ENCODE measurements at regions not wholly inside any gene's neighbourhood (a gene's known extent, or its start where the extent isn't known, plus 50 kb on each side); places are given as distances from the start of the nearest gene placed in this dataset.

DNA sequence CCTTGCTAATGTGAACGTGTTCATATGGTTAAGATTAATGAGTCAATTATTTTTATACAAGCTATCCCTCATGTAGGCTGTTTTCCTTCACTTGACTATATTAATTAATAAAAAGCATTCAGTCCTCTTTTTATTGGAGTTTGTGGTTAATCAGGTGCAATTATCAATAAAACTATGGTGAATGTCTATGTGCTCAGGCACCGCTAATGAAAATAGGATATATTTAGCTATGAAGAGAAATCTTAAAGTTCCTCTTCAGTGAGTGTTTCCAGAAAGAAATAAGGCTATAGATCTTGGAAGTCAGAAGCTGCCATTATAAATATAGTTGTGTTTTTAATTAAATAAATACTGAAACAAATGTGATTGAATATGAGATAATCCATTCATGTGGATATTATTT is 422.1 kb downstream of the DMAC1 start:
- no peak overlapping the region for H3K27ac ChIP-seq (ENCODE audit: extremely low read depth, low read depth, low read length)
- no peaks in the 10 kb centered on the region for H3K36me3 ChIP-seq (ENCODE audit: control insufficient read depth in 2 of 2, insufficient read depth in 1 of 2, low read length in 2 of 2)
- no peaks in the 10 kb centered on the region for H3K4me1 ChIP-seq (ENCODE audit: control insufficient read depth, insufficient read depth, low read length)
- H3K9me3 ChIP-seq (ENCODE audit: control insufficient read depth, insufficient read depth, low read depth, low read length): no peaks in the 10 kb centered on the region
- ChIA-PET CTCF (interaction anchor here (0.9 kb wide), 1 partner anchor 24 kb away, joined by 3 read pairs; no protein-coding TSS in a partner anchor), POLR2A (no interaction called here)
- H3K4me3 ChIP-seq (ENCODE audit: low read depth, low read length): no peak overlapping the region
- TF ChIP-seq ZNF19 (tag by site-specific recombination; IDR thresholded peaks at IDR 0.05; ENCODE audit: low read depth): no peak
- no peak for TF ChIP-seq ZBTB7A (tag by site-specific recombination; IDR thresholded peaks at IDR 0.05; ENCODE audit: low read depth)
- no peak for TF ChIP-seq ZNF184 (tag by site-specific recombination; IDR thresholded peaks at IDR 0.05)
- no peak for TF ChIP-seq SCRT2 (tag by site-specific recombination; IDR thresholded peaks at IDR 0.05)
- no peak for TF ChIP-seq ZFHX2 (tag by site-specific recombination; conservative IDR thresholded peaks at IDR 0.05)
- TF ChIP-seq SP7 (tag by site-specific recombination; IDR thresholded peaks at IDR 0.05): no peak
- no peak for TF ChIP-seq ZNF426 (tag by site-specific recombination; IDR thresholded peaks at IDR 0.05)
- no peak for TF ChIP-seq TRIM28 (IDR thresholded peaks at IDR 0.05; ENCODE audit: borderline replicate concordance, low read length)
- no peak for TF ChIP-seq ZEB2 (tag by site-specific recombination; IDR thresholded peaks at IDR 0.05)
- TF ChIP-seq ZNF174 (tag by site-specific recombination; IDR thresholded peaks at IDR 0.05): no peak
- no peak for TF ChIP-seq RBAK (tag by site-specific recombination; IDR thresholded peaks at IDR 0.05)

DNA sequence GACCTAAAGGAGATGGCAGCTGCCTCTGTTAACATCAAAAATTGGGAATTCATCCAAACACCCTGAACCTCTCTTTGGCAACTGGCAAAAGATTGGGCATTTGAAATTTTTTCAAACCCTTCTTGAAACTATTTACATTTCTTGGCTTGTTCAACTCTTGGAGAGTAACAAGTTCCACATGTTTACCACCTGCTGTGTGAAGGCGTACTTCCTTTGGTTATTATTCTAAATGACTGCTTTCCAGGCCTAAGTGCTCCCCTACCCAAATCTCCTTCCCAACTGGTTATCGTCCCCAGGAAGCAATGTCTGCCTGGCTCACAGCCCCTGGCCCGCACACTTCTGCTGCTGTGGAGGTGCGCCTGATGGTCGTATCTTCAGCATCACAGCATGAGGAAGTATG is 422.7 kb downstream of the DMAC1 start:
- TF ChIP-seq ZNF391 (tag by site-specific recombination; IDR thresholded peaks at IDR 0.05; ENCODE audit: borderline replicate concordance, low read depth): no peak
- TF ChIP-seq, protein P1, sequence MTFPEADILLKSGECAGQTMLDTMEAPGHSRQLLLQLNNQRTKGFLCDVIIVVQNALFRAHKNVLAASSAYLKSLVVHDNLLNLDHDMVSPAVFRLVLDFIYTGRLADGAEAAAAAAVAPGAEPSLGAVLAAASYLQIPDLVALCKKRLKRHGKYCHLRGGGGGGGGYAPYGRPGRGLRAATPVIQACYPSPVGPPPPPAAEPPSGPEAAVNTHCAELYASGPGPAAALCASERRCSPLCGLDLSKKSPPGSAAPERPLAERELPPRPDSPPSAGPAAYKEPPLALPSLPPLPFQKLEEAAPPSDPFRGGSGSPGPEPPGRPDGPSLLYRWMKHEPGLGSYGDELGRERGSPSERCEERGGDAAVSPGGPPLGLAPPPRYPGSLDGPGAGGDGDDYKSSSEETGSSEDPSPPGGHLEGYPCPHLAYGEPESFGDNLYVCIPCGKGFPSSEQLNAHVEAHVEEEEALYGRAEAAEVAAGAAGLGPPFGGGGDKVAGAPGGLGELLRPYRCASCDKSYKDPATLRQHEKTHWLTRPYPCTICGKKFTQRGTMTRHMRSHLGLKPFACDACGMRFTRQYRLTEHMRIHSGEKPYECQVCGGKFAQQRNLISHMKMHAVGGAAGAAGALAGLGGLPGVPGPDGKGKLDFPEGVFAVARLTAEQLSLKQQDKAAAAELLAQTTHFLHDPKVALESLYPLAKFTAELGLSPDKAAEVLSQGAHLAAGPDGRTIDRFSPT (tag by site-specific recombination; IDR thresholded peaks at IDR 0.05): no peak
- TF ChIP-seq ZNF48 (tag by site-specific recombination; IDR thresholded peaks at IDR 0.05): no peak
- TF ChIP-seq ZNF311 (tag by site-specific recombination; IDR thresholded peaks at IDR 0.05; ENCODE audit: borderline replicate concordance): no peak
- no peak for TF ChIP-seq GLIS2 (tag by site-specific recombination; IDR thresholded peaks at IDR 0.05)
- TF ChIP-seq, protein P2, sequence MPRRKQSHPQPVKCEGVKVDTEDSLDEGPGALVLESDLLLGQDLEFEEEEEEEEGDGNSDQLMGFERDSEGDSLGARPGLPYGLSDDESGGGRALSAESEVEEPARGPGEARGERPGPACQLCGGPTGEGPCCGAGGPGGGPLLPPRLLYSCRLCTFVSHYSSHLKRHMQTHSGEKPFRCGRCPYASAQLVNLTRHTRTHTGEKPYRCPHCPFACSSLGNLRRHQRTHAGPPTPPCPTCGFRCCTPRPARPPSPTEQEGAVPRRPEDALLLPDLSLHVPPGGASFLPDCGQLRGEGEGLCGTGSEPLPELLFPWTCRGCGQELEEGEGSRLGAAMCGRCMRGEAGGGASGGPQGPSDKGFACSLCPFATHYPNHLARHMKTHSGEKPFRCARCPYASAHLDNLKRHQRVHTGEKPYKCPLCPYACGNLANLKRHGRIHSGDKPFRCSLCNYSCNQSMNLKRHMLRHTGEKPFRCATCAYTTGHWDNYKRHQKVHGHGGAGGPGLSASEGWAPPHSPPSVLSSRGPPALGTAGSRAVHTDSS (tag by site-specific recombination; IDR thresholded peaks at IDR 0.05): no peak
- TF ChIP-seq ZNF114 (tag by site-specific recombination; IDR thresholded peaks at IDR 0.05): no peak
- TF ChIP-seq KLF16 (tag by site-specific recombination; IDR thresholded peaks at IDR 0.05): no peak
- no peak for TF ChIP-seq BCL11A (tag by site-specific recombination; IDR thresholded peaks at IDR 0.05; ENCODE audit: low read depth)
- TF ChIP-seq ZNF549 (tag by site-specific recombination; IDR thresholded peaks at IDR 0.05): no peak
- no peak for TF ChIP-seq GFI1B (tag by site-specific recombination; IDR thresholded peaks at IDR 0.05)
- TF ChIP-seq ZNF121 (tag by site-specific recombination; IDR thresholded peaks at IDR 0.05): no peak
- TF ChIP-seq ZFP41 (tag by site-specific recombination; IDR thresholded peaks at IDR 0.05; ENCODE audit: borderline replicate concordance): no peak
- TF ChIP-seq, protein P3, sequence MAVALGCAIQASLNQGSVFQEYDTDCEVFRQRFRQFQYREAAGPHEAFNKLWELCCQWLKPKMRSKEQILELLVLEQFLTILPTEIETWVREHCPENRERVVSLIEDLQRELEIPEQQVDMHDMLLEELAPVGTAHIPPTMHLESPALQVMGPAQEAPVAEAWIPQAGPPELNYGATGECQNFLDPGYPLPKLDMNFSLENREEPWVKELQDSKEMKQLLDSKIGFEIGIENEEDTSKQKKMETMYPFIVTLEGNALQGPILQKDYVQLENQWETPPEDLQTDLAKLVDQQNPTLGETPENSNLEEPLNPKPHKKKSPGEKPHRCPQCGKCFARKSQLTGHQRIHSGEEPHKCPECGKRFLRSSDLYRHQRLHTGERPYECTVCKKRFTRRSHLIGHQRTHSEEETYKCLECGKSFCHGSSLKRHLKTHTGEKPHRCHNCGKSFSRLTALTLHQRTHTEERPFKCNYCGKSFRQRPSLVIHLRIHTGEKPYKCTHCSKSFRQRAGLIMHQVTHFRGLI (tag by site-specific recombination; IDR thresholded peaks at IDR 0.05): no peak
- TF ChIP-seq ZNF2 (tag by site-specific recombination; IDR thresholded peaks at IDR 0.05): no peak
- TF ChIP-seq, protein P4, sequence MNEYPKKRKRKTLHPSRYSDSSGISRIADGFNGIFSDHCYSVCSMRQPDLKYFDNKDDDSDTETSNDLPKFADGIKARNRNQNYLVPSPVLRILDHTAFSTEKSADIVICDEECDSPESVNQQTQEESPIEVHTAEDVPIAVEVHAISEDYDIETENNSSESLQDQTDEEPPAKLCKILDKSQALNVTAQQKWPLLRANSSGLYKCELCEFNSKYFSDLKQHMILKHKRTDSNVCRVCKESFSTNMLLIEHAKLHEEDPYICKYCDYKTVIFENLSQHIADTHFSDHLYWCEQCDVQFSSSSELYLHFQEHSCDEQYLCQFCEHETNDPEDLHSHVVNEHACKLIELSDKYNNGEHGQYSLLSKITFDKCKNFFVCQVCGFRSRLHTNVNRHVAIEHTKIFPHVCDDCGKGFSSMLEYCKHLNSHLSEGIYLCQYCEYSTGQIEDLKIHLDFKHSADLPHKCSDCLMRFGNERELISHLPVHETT (tag by site-specific recombination; IDR thresholded peaks at IDR 0.05): no peak
- TF ChIP-seq ZBTB8A (tag by site-specific recombination; IDR thresholded peaks at IDR 0.05): no peak
- TF ChIP-seq, protein P5, sequence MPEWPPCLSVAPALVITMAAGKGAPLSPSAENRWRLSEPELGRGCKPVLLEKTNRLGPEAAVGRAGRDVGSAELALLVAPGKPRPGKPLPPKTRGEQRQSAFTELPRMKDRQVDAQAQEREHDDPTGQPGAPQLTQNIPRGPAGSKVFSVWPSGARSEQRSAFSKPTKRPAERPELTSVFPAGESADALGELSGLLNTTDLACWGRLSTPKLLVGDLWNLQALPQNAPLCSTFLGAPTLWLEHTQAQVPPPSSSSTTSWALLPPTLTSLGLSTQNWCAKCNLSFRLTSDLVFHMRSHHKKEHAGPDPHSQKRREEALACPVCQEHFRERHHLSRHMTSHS (tag by site-specific recombination; IDR thresholded peaks at IDR 0.05): no peak
- TF ChIP-seq ZEB2 (tag by site-specific recombination; IDR thresholded peaks at IDR 0.05): no peak
- no peak for TF ChIP-seq ZNF350 (tag by site-specific recombination; IDR thresholded peaks at IDR 0.05)
- Histone ChIP-seq H3K4me3 (ENCODE audit: low read depth, low read length) (no peak overlapping the region), H3K9me3 (ENCODE audit: control insufficient read depth, insufficient read depth, low read depth, low read length) (no peaks in the 10 kb centered on the region), H3K36me3 (ENCODE audit: control insufficient read depth in 2 of 2, insufficient read depth in 1 of 2, low read length in 2 of 2) (no peaks in the 10 kb centered on the region), H3K27ac (ENCODE audit: extremely low read depth, low read depth, low read length) (no peak overlapping the region), H3K4me1 (ENCODE audit: control insufficient read depth, insufficient read depth, low read length) (no peaks in the 10 kb centered on the region)
- POLR2A ChIA-PET: no interaction called here
- CTCF ChIA-PET: interaction anchor here (0.9 kb wide), 1 partner anchor 25 kb away, joined by 3 read pairs; no protein-coding TSS in a partner anchor

Measured in HEK293 (cell line).